ENCODE measurements at regions not wholly inside any gene's neighbourhood (a gene's known extent, or its start where the extent isn't known, plus 50 kb on each side); places are given as distances from the start of the nearest gene placed in this dataset.
"Not testable (repeated sequence)": the region's sequence is repeated elsewhere in the genome, so short reads cannot be mapped to it uniquely, and the experiment has no call there.

- not testable (repeated sequence) for TF ChIP-seq CTCF (conservative IDR thresholded peaks at IDR 0.05); EZH2 (IDR thresholded peaks at IDR 0.05; ENCODE audit: low read depth)
These were observed 111.2 kb downstream of the NPIPA5 start for GRCh38 chr16:15266941-15267340.

All from PC-9 (cell line).